Karpas-422 (cell line): ENCODE measurements at regions not wholly inside any gene's neighbourhood (a gene's known extent, or its start where the extent isn't known, plus 50 kb on each side); places are given as distances from the start of the nearest gene placed in this dataset.

ENCODE experiments used
- DNase-seq: peaks from one replicate; pipeline ENCODE4 v3.0.0-alpha.2; 2015
- H2AFZ ChIP-seq: fragments of 200-600 bp; sonication (generic); 2 replicates; pipeline ENCODE4 v1.6.1; 2014; ENCODE audit warnings: antibody characterized with exemption, low read length, mixed read lengths
- H3K27ac ChIP-seq: fragments of 200-600 bp; sonication (generic); 2 replicates; pipeline ENCODE4 v1.5.1; 2014; ENCODE audit warnings: mild to moderate bottlenecking, low read length, moderate library complexity
- H3K27me3 ChIP-seq: fragments of 200-600 bp; sonication (generic); 2 replicates; pipeline ENCODE4 v1.6.1; 2014; ENCODE audit warnings: low read length, mixed read lengths
- H3K36me3 ChIP-seq: fragments of 200-600 bp; sonication (generic); 2 replicates; pipeline ENCODE4 v1.6.1; 2014; ENCODE audit warnings: low read length, mixed read lengths; ENCODE audit not compliant: insufficient read depth
- H3K4me1 ChIP-seq: fragments of 200-600 bp; sonication (generic); 2 replicates; pipeline ENCODE4 v1.6.1; 2014; ENCODE audit warnings: mild to moderate bottlenecking, low read length, mixed read lengths
- H3K4me2 ChIP-seq: fragments of 200-600 bp; sonication (generic); 2 replicates; pipeline ENCODE4 v1.6.1; 2014; ENCODE audit warnings: low read length, low read depth, mild to moderate bottlenecking; ENCODE audit not compliant: poor library complexity, severe bottlenecking
- H3K4me3 ChIP-seq: fragments of 200-600 bp; sonication (generic); 2 replicates; pipeline ENCODE4 v1.5.1; 2014; ENCODE audit warnings: mild to moderate bottlenecking, antibody characterized with exemption, low read length, mixed read lengths
- H3K79me2 ChIP-seq: fragments of 200-600 bp; sonication (generic); 2 replicates; pipeline ENCODE4 v1.6.1; 2014; ENCODE audit warnings: mild to moderate bottlenecking, low read length, mixed read lengths
- H3K9ac ChIP-seq: fragments of 200-600 bp; sonication (generic); 2 replicates; pipeline ENCODE4 v1.6.0; 2014; ENCODE audit warnings: low read length
- H3K9me2 ChIP-seq: fragments of 200-600 bp; sonication (generic), shearing (Covaris generic); replicated peaks from 2 replicates; pipeline ENCODE4 v1.6.0; 2014; ENCODE audit warnings: mild to moderate bottlenecking, low read length, moderate library complexity; ENCODE audit not compliant: insufficient read depth
- H3K9me3 ChIP-seq: fragments of 300-700, 200-600 bp; sonication (generic); 2 replicates; pipeline ENCODE4 v1.6.1; 2014; ENCODE audit warnings: low read length, mixed read lengths
- H4K20me1 ChIP-seq: fragments of 200-600 bp; sonication (generic); 2 replicates; pipeline ENCODE4 v1.6.1; 2014; ENCODE audit warnings: mild to moderate bottlenecking, antibody characterized with exemption, low read length, low read depth; ENCODE audit not compliant: insufficient read depth

GRCh38 chr5:175579742-175580432, 78.0 kb upstream of the HRH2 start:
- Histone ChIP-seq H3K27ac (no peak overlapping the region), H3K9me2 (no peaks in the 10 kb centered on the region), H4K20me1 (no peaks in the 10 kb centered on the region), H3K4me2 (no peak overlapping the region), H3K79me2 (no peaks in the 10 kb centered on the region), H3K9ac (no peak overlapping the region), H3K9me3 (no peaks in the 10 kb centered on the region), H2AFZ (no peak overlapping the region), H3K36me3 (no peaks in the 10 kb centered on the region), H3K27me3 (no peaks in the 10 kb centered on the region), H3K4me3 (no peak overlapping the region), H3K4me1 (no peaks in the 10 kb centered on the region; the same call in 1 of the 2 replicates)
- DNase-seq, result peak; percentile 34

GRCh38 chr5:175582697-175583096, 75.2 kb upstream of the HRH2 start:
- peaks cover 8% of the 10 kb centered on the region for H3K4me1 ChIP-seq
- no peaks in the 10 kb centered on the region for H3K79me2 ChIP-seq
- no peaks in the 10 kb centered on the region for H4K20me1 ChIP-seq
- no peak overlapping the region for H3K27ac ChIP-seq
- no peaks in the 10 kb centered on the region for H3K9me3 ChIP-seq
- no peaks in the 10 kb centered on the region for H3K36me3 ChIP-seq
- DNase-seq, result no peak
- H3K9ac ChIP-seq, result no peak overlapping the region
- no peaks in the 10 kb centered on the region for H3K27me3 ChIP-seq
- H3K4me2 ChIP-seq, result no peak overlapping the region
- no peak overlapping the region for H2AFZ ChIP-seq
- H3K9me2 ChIP-seq, result no peaks in the 10 kb centered on the region
- H3K4me3 ChIP-seq, result no peak overlapping the region

DNA sequence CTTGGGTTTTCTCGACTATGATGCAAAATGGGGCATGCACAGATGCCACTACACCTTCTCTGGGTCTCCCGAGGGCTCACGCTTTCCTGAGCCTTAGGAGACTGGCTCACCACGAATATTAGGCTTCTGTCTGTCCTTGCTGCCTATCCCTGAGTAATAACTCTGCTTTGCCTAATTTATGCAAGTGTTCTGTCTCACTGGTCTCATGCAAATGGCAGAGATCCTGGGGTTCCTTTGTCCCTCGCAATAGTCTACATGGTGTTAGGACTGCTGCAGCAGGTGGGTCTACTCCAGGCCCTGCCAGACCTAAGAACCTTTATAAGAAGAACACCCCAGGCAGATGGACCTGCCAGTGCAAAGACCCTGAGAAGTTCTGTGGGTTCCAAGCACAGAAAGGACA, 72.3 kb upstream of the HRH2 start:
- no peak for DNase-seq
- Histone ChIP-seq H3K9me2 (no peaks in the 10 kb centered on the region), H4K20me1 (no peaks in the 10 kb centered on the region), H2AFZ (no peak overlapping the region), H3K9me3 (no peaks in the 10 kb centered on the region), H3K27me3 (0 out of 2 replicates have a peak, but pooled peaks cover 2% of the 10 kb centered on the region), H3K9ac (no peak overlapping the region), H3K4me2 (no peak overlapping the region), H3K27ac (no peak overlapping the region), H3K79me2 (no peaks in the 10 kb centered on the region), H3K4me3 (no peak overlapping the region), H3K4me1 (peaks cover 8% of the 10 kb centered on the region), H3K36me3 (no peaks in the 10 kb centered on the region)

DNA sequence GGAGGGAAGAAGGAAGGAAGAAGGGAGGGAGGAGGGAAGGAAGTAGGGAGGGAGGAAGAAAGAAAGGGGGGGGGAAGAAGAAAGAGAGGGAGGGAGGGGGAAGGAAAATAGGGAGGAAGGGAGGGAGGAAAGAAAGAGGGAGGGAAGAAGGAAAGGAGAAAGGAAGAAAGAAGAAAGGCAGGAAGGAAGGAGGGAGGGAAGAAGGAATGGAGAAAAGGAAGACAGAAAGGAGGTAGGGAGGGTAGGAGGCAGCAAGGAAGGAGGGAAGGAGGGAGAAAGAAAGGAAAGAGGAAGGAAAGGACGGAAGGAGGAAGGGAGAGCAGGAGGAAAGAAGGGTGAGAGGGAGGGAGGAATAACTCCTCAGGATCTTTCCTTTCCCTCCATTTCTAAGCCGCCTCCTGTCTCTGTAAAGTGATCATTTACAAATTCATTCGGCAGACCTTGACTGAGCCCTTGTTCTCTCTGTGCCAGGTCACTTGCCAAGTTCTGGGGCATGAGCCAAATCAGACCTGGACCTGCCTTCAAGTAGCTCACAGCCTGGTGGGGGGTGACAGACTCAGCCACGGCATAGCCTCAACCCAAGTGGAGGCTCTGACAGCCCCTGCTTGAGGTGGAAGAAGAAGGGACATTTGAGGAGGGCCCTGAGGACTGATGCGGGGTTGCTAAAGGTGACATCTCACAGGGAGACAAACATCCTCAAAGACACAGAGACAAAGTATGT, 69.0 kb upstream of the HRH2 start:
- no peak for DNase-seq
- Histone ChIP-seq H3K79me2 (no peaks in the 10 kb centered on the region), H3K27ac (no peak overlapping the region), H3K9me3 (no peaks in the 10 kb centered on the region), H3K9me2 (no peaks in the 10 kb centered on the region), H2AFZ (no peak overlapping the region), H3K4me2 (no peak overlapping the region), H3K4me1 (peaks cover 8% of the 10 kb centered on the region), H4K20me1 (no peaks in the 10 kb centered on the region), H3K27me3 (0 out of 2 replicates have a peak, but pooled peaks cover 2% of the 10 kb centered on the region), H3K9ac (no peak overlapping the region), H3K4me3 (no peak overlapping the region), H3K36me3 (no peaks in the 10 kb centered on the region)

DNA sequence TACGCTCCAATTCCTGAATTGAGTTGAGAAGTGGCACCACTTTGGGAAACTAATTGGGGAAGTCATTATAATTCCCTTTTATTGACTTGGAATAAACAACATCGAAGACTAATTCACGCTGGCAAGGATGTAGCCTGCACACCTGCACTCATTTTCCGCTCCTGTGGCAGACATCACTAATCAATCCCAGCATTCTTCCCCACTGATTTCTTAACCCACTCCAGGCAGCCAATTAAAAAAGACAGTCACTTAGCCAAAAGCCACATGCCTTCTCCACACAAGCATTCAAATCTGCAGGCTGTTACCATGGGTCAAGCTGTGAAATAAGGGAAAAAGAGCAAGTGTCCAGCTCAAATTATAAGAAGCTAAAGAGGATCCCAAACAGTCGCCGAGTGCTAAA, 68.2 kb upstream of the HRH2 start:
- no peaks in the 10 kb centered on the region for H3K9me2 ChIP-seq
- no peaks in the 10 kb centered on the region for H3K79me2 ChIP-seq
- no peaks in the 10 kb centered on the region for H3K36me3 ChIP-seq
- H4K20me1 ChIP-seq, result no peaks in the 10 kb centered on the region
- H3K9me3 ChIP-seq, result no peaks in the 10 kb centered on the region
- H3K4me2 ChIP-seq, result no peak overlapping the region
- peaks cover 8% of the 10 kb centered on the region for H3K4me1 ChIP-seq
- H3K9ac ChIP-seq, result no peak overlapping the region
- H3K27me3 ChIP-seq, result 0 out of 2 replicates have a peak, but pooled peaks cover 2% of the 10 kb centered on the region
- H2AFZ ChIP-seq, result no peak overlapping the region
- DNase-seq, result no peak
- H3K27ac ChIP-seq, result no peak overlapping the region
- H3K4me3 ChIP-seq, result no peak overlapping the region

DNA sequence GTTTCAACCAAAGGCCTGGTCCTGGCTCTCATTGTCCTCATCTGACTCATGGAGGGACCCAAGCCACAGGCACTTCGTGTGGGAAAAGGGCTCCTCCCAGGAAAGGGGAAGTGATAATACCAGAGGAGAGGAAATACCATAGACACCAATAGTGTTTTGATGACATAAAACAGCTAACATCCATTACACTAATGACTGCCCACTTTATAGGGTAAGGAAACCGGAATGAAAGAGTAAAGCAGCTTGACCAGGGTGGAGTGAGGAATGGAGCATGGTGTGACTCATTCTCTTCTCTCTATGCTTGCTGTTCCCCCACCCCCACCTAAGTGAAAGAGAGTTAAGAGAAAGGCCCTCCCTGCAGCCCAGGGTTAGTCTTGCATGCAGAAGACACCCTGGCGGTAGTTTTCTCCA, 67.4 kb upstream of the HRH2 start:
- H3K4me2 ChIP-seq, result no peak overlapping the region

DNA sequence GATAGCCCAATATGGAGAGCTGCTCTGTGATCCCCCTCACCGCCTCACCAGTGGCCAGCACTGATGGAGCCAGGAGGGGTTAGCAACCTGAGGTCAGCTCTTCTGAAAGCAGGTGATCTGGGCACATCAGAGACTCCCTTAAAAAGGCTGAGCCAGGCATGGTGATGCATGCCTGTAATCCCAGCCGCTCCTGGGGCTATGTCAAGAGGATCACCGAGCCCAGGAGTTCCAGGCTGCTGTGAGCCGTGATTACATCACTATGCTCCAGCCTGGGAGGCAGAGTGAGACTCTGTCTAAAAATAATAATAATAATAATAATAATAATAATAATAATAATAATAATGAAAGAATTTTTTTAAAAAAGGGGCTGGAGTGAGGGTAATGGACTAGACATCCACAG, 66.6 kb upstream of the HRH2 start:
- no peaks in the 10 kb centered on the region for H3K9me2 ChIP-seq
- no peaks in the 10 kb centered on the region for H3K36me3 ChIP-seq

More for the DNA sequence above, 67.4 kb upstream of the HRH2 start:
- no peak overlapping the region for H3K4me3 ChIP-seq
- H3K4me1 ChIP-seq, result peaks cover 4% of the 10 kb centered on the region
- no peaks in the 10 kb centered on the region for H3K36me3 ChIP-seq
- H4K20me1 ChIP-seq, result no peaks in the 10 kb centered on the region
- H3K27ac ChIP-seq, result no peak overlapping the region
- H3K27me3 ChIP-seq, result 0 out of 2 replicates have a peak, but pooled peaks cover 2% of the 10 kb centered on the region
- H3K9me2 ChIP-seq, result no peaks in the 10 kb centered on the region
- H2AFZ ChIP-seq, result no peak overlapping the region
- no peak for DNase-seq
- H3K79me2 ChIP-seq, result no peaks in the 10 kb centered on the region
- H3K9ac ChIP-seq, result no peak overlapping the region
- H3K9me3 ChIP-seq, result no peaks in the 10 kb centered on the region

DNA sequence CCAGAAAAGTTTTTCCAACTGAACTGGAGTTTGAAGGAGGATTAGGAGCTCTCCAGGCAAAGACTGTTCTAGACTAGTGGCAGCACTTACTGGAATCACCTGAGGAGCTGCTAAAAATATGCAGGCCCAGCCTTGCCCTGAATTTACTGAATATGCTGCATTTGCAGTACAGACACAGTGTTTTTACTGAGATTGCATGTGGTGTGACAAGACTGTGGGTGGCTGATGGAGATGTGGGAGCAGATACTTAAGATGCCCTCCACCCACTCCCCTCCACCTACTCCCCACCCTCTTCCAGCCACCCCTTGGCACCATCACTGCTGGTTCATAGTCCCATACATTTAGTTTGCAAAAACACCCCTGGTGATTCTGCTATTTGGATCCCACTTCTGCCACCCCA, 64.1 kb upstream of the HRH2 start:
- H4K20me1 ChIP-seq, result no peaks in the 10 kb centered on the region
- no peak for DNase-seq
- no peak overlapping the region for H3K9ac ChIP-seq
- no peaks in the 10 kb centered on the region for H3K9me2 ChIP-seq
- no peaks in the 10 kb centered on the region for H3K4me1 ChIP-seq
- no peaks in the 10 kb centered on the region for H3K9me3 ChIP-seq
- no peak overlapping the region for H3K4me3 ChIP-seq
- no peak overlapping the region for H3K4me2 ChIP-seq
- H3K27me3 ChIP-seq, result 0 out of 2 replicates have a peak, but pooled peaks cover 2% of the 10 kb centered on the region
- no peak overlapping the region for H3K27ac ChIP-seq
- H3K36me3 ChIP-seq, result no peaks in the 10 kb centered on the region
- H2AFZ ChIP-seq, result no peak overlapping the region
- H3K79me2 ChIP-seq, result no peaks in the 10 kb centered on the region

More for the DNA sequence above, 66.6 kb upstream of the HRH2 start:
- Histone ChIP-seq H3K9me3 (no peaks in the 10 kb centered on the region), H3K27ac (no peak overlapping the region), H3K4me2 (no peak overlapping the region), H3K27me3 (0 out of 2 replicates have a peak, but pooled peaks cover 2% of the 10 kb centered on the region), H3K9ac (no peak overlapping the region), H3K4me3 (no peak overlapping the region), H4K20me1 (no peaks in the 10 kb centered on the region), H3K79me2 (no peaks in the 10 kb centered on the region), H3K4me1 (no peaks in the 10 kb centered on the region), H2AFZ (no peak overlapping the region)
- DNase-seq, result no peak
